HG03280 (cell line): ENCODE measurements at regions not wholly inside any gene's neighbourhood (a gene's known extent, or its start where the extent isn't known, plus 50 kb on each side); places are given as distances from the start of the nearest gene placed in this dataset.

Experiments used
- ATAC-seq: cut with Tn5 transposase; IDR thresholded peaks from one replicate; pipeline ENCODE4 v1.9.1; 2021; ENCODE audit warnings: mild to moderate bottlenecking, moderate library complexity; ENCODE audit not compliant: unreplicated experiment

DNA sequence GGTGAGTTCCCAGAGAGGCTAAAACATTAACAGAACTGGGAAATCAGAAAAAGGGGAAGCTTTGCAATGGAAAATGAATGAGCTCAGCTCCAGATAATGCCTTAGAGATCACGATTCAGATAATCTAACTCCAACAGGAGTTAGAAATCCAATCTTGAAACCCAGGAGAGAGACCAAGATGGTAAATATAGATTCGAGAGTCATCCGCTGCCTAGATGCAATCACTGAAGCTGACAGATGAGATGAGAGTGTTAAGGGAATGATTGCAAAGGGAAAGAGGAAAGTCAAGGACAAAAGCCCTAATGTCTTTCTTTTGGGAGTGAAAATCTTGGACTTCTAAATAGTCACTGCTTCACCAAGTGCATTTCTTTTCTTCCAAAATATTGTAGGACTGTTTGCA lies 722.0 kb downstream of the EPHA4 start:
- no peak for ATAC-seq

DNA sequence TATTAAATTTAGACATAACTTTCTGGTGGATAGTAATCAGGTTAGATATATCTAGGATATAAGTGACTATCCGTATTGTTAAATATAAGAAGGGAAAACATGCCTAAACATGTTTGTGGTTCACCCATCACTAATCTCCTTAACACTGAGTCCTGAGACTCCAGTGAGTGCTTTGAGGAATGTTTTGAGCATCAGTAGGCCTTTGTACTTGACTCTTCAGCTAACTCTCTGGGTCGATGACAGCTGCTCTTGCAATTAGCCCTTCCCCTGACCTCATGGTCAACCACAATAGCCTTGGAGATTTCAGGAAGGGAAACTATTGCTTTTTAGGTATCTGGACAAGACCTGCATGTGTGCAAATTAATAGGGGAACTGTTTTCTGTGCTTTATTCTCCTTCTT lies 716.8 kb downstream of the EPHA4 start:
- no peak for ATAC-seq

DNA sequence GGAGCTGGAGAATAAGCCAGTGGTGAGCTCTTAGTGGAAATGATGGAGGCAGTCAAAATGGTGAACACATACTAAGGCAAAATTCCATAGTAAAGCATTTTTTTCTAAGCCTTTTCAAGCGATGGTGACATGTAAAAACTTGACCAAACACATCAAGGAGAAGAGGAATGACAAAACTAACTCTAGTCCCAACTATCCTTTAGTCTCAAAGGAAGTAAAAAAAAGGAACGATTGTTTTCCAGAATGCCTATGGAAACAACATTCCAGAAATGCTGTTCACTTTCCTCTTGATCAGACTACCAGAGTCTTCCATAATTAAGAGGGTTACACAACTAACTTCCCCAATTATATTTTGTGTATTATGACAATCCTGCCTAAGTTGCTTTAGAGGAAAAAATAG lies 715.6 kb downstream of the EPHA4 start:
- ATAC-seq = no peak

DNA sequence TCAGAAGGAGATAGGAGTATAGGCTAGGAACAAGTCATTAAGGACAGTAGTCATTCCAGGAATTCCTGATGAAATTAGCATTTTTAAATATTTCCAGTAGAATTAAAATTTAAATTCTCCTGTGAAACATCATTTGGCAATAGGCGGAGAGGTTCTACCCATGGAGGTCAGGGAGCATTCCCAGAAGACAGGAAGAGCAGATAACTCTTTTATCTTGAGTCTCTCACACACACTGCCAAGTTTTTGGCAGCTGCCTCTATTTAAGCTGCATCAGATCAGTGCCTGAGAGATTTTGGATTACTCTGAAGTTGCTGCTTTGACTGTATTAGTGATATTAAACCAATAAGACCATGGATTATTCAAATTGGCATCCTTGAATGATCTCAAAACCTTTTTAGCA lies 714.7 kb downstream of the EPHA4 start:
- no peak for ATAC-seq

DNA sequence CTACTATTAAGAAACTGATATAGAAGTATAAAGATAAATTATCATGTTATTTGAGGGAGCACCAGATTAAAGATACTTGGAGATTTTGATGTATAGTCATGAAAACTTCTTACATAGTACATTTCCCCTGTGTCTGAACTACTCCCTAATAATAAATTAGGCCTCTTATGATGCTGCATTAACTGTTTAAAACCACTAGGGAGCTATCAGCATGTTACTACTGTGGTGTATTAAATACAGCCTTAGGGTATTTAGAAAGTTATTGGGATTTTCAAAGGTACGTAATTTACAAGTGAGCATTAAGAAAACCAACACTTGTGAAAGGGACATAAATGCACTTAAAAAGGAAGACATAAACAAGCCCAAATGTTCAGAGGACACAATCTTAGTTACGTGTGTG lies 714.0 kb downstream of the EPHA4 start:
- no peak for ATAC-seq

DNA sequence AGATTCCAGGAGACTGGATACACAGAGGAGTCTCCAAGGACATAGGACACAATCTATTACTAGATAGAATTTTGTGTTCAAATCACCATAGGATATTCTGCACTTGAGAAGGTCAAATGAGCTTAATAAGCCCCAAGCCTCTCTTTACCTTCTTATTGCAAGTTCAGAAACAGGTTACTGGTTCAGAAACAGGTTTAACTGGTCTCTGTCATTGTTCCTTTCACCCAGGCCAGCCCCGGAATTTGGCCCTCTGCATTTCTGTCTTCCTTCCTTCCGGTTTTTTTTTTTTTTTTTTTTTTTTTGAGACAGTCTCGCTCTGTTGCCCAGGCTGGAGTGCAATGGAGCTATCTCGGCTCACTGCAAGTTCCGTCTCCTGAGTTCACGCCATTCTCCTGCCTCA lies 700.2 kb downstream of the EPHA4 start:
- ATAC-seq = no peak

DNA sequence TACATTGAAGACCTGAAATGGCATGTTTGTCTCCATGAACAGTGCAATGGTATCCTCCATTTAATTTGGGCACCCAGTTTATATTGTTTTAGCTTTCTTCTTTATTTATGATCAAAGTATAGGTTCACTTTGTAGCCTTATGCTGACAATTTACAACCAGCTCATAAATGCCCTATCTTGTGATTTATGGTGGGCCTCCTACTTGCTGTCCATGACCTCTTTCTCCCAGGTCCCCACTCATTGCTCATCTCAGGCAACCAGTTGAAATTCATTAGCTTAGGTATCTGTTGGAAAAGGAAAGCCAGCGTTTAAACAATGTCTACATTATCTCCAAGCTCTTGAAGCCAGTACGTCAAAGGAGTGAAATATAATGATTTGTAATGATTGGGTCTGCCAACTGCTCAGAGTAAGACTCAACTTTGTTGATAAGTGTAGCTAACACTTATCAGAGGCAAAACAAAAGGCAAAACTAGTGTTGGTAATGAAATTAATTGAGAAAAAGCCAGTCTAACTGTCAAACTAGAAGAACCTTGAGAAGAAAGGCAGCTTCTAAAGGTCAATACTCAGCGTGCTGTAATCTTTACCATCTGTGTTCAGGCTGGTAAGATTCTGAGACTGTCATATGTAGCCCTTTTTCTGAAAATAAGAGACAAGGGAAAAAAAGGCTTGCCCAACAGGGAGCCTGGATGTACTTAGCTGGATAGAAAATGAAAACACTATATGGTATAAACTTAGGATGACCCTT lies 695.9 kb downstream of the EPHA4 start:
- ATAC-seq = no peak

DNA sequence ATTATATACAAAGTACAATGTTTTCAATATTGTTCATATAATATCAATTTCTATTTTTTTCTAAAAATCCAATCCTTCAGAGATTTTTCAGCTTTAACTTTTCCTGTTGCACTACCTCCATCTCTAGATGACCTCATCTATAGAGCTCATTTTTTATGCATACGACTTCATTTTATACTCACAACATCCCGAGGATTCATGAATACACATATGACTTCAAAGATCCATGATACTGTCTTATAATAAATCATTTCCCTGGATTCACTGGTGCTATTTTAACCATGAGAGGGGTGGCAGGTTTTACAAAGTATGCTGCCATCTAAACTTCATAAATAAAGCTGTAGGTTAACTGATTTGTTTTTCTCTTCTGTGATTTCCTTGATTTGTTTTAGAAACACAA lies 694.6 kb downstream of the EPHA4 start:
- no peak for ATAC-seq

DNA sequence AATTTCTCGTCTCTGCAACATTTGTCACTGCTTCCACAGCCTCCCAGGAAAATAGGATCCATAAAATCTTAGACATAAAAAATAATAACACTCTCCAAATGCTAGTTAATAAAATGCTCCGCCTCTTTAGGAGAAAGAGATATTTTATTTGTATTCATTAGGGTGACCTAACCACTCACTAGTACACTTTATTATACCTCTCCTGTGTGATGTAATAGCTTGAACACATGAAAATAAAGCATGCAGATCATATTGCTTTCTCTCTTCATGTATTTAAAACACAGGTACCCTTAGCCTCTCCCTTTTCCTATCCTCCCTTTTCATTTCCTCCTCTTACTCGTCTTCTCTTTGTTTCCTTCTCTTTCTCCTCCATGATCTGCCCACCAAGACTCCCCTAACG lies 694.2 kb downstream of the EPHA4 start:
- no peak for ATAC-seq

DNA sequence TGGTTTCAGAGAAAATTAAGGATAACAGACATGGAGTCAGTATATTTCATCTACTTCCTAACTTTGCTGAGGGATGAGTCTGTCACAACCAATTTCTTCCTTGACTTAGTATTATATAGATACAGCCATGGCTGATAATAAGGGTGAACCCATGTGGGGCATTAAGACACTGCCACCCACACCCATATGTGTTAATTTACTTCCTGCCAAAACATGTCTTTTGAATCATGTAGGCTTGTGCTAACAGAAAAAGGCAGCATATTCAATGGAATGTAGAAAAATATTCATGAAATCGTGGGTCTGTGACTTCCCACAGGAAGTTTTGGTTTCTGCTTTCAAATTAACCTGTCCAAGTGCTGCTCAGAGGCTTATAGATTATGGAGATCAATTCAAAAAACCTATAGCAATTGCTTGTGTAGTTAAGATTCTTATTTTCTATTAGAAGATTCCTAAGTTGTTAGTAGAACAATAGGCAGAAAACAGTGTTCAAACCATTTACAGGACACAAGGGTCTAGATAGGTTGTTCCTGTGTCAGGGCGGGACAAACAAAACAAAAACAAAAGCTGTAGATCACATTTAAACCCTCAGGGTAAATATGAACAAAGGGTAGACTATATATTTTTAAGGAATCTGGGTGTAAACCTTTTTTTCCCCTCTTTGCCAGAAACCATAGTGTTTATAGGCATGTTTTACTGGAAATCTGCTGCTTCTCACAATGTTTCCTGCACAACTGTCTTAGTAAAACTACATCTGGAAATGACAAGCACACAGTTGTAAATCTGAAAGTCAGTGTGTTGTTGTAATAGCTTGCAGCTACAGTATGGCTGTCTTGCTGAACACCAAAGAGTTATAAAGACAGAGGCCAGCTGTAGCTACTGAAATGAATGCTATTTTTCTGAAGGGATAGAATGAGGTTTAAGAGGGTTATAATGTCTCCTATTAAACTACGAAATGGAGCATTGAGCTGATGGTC lies 691.2 kb downstream of the EPHA4 start:
- no peak for ATAC-seq

DNA sequence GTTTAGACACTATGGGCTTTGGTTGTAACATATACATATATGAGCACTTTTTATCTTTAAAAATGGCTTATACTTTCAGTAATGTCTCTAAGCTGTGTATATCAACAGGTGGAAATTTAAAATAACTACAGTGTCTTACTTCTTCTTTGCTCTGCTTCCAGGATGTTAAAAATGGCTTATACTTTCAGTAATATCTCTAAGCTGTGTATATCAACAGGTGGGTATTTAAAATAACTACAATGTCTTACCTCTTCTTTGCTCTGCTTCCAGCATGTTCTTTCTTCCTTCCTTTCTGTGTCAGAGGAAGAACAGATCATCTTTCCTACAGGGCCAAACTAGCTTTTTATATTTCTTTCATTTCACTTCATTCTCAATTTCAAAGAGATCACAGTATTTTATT lies 689.6 kb downstream of the EPHA4 start:
- no peak for ATAC-seq

DNA sequence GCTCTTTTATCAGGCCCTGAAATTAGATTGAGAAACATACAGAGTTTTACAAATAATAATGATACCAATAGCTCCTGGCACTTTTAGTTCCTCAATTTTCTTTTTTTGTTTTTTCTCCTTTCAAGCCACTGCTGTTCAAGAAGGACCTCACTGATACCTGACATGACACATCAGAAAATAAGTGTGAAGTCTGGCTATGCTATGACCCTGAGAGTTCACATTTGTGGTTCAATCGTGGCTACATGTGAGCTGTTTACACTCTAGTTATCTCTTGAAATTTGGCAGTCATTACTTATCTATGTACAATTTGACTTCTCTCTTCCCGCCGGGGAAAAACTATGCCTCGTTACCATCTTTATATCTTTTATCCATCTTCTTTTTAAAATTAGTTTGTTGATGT lies 686.5 kb downstream of the EPHA4 start:
- ATAC-seq = no peak

DNA sequence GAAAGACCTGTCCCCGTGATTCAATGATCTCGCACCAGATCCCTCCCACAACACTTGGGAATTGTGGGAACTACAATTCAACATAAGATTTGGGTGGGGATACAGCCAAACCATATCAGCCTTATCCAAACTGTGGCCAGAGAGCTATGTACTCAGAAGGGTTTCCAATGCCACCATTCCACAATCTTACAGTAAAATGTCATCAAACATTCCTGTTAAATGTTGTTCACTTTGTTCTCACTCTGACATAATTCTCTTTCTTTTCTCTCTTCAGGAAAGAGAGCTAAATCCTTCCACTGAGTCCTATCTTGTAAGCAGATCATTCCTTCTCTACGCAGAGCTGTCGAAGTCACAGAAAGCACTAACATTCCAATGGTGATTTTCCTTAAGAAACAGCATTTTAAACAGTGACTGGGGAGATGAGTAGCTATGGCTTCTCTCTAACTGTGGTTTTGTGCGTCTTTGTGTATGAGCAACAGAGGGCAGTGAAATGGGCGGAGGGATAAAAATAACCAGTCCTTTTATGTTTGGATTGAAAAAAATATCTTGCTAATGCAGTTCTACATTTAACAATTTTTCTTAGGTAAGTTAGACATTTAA lies 684.7 kb downstream of the EPHA4 start:
- no peak for ATAC-seq

DNA sequence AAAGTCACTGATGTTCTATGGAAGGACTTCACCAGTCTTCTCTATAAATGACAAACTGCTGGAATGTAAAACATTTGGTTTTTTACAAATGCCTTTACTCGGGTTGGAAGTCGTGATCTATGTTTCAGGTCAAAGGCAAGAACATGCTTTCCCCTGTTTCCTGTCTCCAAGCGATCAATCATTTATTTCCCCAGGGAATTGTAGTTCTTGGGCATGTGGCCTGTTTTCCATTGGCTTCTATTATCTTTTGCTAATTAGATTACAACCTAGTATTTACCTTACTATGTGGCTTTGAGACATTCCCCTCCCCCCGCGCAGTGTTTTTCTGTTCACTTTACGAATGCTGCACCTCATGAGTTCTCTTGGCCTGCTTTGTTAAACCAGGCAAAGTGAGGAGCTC lies 684.2 kb downstream of the EPHA4 start:
- ATAC-seq = no peak

DNA sequence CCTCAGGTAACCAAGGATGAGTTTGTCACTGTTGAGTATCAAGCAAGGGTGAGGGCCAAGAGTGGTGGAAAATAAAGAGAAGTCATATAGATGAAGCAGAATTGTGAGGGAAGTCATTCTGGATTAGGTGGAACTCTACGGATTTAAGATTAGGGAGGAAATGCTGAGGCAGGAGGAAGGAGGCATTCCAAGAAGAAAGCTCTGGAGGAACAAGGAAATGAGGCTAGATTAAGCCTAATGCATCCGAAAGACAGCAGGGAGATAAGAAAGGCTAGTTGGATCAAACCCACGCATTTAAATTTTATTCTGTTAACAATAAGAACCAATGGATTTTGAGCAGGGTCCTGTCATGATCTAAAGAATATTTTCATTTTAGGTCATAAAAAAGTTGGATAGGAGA lies 681.2 kb downstream of the EPHA4 start:
- no peak for ATAC-seq

DNA sequence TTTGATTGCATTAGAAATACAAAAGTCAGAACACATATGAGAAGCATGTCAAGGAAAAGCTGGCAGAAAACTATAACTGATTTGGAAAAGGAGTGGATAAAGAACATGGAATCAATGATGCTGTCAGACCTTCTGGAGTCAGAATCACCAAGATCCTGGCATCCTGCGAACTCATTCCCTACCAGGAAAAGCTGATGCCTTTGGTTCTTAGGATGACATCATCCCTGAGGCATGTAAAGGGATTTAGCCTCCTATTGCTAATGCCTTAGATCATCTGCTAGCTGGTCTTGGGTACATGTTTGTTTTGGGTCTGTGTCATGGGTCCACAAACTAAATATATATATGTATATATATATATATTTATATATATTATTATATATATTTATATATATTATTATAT lies 680.7 kb downstream of the EPHA4 start:
- no peak for ATAC-seq

DNA sequence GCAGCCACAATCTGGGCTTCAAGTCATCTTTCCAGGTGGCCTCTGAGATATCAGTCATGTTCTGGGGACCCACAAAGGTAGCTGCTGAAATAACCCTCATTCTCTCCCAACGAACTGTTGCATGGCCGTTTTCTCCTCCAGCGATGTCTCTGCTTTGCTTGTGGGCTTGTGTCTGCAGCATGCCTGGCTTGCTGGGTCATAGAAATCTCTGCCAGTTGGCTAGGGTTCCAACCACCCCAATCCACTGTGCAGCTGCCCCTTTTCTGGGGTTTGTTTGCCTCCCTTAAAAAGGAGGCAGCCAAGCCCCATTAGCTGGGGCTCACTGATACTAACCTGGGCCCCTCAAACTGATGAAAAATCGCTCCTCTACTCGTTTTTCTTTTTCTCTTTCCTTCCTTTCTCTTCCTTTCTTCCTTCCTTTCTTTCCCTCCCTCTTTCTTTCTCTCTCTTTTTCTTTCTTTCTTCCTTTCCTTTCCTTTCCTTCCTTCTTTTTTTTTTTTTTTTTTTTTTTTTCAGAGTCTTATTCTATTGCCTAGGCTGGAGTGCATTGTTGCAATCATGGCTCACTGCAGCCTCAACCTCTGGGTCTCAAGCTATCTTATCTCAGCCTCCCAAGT lies 680.0 kb downstream of the EPHA4 start:
- no peak for ATAC-seq

DNA sequence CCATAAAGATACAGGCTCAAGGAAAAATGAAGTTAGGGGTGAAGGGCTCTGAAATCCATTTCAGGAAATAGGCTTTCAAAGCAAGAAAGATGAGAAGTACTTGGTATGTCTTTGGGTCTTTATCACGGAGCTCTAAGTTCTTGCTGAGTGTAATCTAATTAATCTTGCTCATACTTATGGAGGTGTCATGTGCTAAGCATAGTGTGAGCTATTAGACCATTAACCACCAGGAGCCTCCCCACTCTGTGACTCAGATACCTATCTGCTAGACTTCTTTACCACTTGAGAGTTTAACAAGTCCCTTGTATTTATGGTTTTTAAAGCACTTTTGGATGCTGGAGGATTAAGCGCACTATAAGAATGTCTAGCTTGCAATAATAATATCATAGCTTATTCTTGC lies 678.7 kb downstream of the EPHA4 start:
- ATAC-seq = no peak

DNA sequence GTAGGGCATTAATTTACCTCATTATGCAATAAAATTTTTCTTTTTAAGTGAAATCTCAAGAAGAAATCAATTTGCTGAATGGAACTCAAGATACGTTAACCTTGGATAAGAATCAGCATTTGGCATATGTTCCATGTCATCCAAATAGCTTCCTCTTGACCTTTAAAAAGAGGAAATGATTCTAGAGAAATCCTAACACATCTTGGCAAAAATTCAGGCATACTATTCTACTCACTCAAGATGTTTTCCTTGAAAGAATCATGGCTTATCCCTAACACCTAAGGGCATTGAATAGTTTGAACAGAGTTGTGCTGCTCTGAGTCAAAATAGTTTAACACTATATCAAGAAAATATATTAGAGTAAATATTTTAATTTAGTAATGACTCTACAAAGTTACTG lies 678.0 kb downstream of the EPHA4 start:
- ATAC-seq = no peak

DNA sequence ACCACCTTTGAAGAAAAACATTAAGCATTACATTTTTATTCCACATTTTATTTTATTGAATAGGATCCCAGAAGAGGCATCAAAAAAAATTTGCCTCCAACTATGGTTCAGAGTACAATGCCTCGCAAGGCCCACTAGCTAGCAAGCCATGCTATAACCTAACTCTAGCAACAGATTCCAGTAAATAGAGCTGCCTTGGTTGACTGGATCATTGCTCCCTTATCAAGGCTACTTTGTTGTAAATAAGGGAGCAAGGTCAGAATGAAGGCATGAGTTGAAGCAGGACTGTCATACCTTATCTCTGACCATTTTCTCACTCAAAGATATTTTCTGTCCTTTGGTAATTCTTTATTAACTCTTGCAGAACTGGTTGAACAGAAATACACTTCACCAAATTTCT lies 672.6 kb downstream of the EPHA4 start:
- ATAC-seq = no peak

DNA sequence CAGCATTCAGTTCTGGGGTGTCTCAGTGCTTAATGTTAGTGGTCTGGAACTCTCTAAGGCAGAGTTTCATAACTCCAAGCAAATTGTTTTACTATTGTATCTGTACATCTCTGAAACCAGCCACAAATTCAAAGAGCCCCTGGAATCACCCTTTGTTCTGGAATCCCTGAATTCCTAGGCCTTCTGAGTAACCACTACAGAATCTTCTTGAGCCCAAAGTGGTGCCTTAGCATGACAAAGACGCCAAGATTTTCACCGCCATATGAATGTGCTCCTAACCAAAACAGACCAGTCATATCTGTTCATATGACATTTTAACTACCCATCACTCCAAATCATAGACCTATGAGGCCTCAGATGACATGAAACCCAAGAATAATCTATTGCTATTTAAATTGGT lies 668.1 kb downstream of the EPHA4 start:
- ATAC-seq = no peak
